ENCODE measurements at regions not wholly inside any gene's neighbourhood (a gene's known extent, or its start where the extent isn't known, plus 50 kb on each side); places are given as distances from the start of the nearest gene placed in this dataset.

DNA sequence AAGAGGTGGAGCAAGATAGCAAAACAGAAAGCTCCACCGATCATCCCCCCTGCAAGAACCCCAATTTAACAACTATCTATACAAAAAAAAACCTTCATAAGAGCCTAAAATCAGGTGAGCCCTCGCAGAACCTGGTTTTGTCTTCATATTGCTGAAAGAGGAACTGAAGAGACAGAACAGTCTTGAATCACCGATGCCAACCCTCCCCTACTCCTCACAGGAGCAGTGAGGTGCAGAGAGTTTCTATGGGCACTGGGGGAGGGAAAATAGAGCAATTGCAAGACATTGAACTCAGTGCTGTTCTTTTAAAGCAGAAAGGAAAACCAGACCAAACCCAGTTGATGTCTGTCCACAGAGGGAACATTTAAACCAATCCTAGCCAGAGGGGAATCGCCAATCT is 1370.3 kb downstream of the FAM133A start:
- TF ChIP-seq, protein P1, sequence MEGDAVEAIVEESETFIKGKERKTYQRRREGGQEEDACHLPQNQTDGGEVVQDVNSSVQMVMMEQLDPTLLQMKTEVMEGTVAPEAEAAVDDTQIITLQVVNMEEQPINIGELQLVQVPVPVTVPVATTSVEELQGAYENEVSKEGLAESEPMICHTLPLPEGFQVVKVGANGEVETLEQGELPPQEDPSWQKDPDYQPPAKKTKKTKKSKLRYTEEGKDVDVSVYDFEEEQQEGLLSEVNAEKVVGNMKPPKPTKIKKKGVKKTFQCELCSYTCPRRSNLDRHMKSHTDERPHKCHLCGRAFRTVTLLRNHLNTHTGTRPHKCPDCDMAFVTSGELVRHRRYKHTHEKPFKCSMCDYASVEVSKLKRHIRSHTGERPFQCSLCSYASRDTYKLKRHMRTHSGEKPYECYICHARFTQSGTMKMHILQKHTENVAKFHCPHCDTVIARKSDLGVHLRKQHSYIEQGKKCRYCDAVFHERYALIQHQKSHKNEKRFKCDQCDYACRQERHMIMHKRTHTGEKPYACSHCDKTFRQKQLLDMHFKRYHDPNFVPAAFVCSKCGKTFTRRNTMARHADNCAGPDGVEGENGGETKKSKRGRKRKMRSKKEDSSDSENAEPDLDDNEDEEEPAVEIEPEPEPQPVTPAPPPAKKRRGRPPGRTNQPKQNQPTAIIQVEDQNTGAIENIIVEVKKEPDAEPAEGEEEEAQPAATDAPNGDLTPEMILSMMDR (conservative IDR thresholded peaks at IDR 0.05) = no peak
- TF ChIP-seq ZFX (IDR thresholded peaks at IDR 0.05) = no peak
